GM19239 (cell line): ENCODE measurements at regions not wholly inside any gene's neighbourhood (a gene's known extent, or its start where the extent isn't known, plus 50 kb on each side); places are given as distances from the start of the nearest gene placed in this dataset.

Source experiments
- DNase-seq: peaks from one replicate; pipeline ENCODE4 v3.0.0; 2011; ENCODE audit warnings: low spot score; ENCODE audit not compliant: insufficient read length
- FAIRE-seq: peaks from 2 replicates; lab custom pipeline; 2011; peaks lifted over from hg19 to GRCh38; lab: Jason Lieb, UNC

DNA sequence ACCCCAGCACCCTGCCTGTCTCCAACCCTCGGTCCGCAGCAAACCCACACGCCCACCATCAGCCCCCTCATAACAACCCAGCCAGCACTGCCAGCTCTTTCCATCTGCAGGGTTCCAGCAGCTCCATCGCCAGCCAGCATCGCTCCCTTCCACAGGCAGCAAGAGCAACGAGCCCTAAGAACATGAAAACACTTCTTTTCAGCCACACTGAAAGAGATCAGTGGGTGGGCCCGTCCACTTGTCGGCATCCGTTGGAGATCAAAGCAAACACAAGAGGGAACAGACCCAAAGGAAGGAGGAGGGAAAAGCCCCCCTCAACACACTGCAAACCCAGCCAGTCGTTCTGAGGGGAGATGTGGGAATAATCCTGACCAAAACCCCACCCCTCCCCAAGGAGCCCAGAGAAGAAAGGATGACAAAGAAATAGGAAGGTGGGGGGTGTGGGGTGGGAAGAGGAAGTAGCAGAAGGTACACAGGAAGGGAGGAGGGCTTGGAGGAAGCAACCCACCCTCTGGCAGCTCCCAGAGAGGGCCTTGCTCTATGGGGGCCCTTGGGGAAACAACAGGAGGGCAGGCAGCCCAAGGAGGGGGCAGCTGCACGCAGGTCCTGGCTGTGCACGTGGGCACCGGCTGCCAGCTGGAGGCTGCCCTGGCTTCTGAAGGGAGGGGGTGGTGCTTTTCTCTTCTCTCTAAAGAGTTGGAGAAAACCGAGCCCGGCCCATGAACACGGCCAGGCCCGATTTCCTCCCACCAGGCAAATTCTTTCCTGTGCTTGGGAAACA is 473.6 kb upstream of the PROK2 start:
- no peak for DNase-seq
- no peak for FAIRE-seq

DNA sequence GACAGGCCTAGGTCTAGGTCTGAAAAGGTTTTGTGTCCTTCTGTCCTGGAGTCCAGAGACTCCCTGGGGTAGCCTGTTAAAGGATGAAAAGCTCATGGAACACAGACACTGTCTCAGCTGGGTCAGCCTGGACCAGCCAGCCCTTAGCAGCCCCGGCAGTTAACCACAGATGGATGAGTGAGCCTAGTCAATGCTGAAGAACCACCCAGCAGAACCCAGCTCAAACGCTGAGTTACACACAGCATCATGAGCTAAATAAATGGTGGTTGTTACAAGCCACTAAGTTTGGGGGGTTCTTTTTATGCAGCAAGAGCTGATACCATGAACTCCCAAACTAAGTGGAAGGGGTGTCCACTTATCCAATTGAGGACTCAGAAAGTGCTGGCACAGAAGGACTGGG is 472.8 kb upstream of the PROK2 start:
- FAIRE-seq (no peak), DNase-seq (no peak)

DNA sequence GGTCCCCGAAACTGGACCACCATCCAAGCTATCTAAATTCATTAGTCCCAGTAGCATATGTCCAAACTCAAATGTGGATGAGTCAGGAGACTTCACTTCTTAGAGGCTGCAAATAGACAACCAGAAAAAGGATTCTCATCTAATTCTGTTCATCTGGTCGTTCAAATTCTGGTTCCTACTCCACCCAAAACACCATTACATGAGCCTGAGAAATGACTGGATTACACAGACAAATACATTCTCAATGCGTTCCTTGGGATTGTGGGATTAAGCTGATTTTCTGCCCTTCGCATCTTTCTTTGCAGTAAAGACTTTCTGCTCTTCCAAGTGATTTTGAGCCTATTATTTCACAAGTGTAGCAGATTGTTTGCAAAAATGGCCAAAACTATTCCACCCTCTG is 472.3 kb upstream of the PROK2 start:
- no peak for DNase-seq
- no peak for FAIRE-seq

DNA sequence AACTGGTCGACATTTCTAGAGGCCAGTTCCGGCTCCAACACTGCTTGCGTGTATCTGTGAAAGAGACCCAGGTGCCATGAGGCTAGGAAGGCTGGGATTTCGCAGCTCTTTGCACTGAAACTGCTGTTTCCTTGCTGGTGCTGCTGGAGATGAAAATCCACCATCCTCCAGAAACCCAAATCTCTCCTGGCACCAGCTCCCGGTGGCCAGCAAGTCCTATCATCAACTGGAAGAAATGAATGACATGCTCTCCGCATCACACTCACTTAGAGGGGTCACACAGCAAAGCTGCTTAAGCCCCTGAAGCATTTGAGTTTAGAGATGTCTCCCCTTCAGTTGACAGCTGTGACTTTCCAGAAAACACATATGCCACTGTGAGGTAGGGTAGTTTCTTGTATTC is 471.8 kb upstream of the PROK2 start:
- FAIRE-seq (no peak), DNase-seq (no peak)

DNA sequence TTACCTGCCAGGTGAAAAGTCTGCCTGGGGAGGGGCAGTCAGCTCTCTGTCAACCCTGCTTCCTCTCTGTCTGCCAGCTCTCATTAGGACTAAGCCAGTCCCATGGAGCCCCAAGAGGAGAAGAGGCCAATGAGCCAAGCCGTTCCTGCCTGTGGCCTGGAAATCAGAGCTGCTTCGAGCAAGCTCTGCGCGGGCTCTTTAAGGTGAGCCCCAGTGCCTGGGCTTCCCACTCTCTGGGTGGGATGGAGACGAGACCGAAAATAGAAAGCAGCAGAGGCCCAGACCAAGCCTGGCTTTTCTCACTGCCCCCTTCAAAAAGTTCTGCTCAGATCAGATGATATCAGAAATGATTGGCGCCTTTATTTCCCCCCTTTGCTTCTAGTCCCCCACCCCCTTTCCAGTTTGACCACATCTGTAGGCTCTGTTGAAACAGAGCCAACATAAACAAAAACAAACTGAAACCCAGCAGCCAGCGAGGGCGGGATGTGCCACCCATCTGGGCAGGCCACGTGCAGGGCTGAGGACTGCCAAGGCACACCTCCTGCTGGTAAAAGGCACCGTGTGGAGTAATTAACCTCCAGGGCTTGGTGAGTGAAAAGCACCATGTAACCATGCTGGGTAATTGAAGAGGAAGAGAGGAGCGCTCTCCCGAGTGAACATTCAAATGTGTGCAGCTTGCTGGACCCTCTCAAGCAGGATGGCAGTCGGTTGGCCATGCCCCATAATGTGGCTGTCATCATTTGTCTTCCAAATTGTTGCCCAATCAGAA is 471.0 kb upstream of the PROK2 start:
- FAIRE-seq = no peak

DNA sequence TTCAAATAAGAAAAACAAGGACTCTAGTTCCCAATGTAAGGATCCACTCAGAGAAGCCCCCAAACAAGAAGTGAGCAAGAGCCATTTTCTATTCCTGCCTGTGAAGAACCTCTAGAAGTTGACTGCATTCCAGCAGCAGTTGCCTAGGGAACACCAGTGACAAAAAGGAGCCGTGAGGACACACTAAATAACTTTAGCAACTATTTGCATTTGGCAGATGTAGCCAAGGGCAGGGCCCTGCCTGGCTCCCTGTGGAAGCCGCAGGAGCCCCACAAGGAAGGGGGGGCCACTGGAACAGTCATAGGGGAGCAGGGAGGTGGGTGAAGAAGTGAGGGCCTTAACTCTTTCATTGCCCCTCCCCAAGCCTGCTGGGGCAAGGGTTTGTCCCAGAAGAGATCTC is 470.2 kb upstream of the PROK2 start:
- FAIRE-seq = no peak
- DNase-seq = no peak

More for the DNA sequence above, 471.0 kb upstream of the PROK2 start:
- no peak for DNase-seq

DNA sequence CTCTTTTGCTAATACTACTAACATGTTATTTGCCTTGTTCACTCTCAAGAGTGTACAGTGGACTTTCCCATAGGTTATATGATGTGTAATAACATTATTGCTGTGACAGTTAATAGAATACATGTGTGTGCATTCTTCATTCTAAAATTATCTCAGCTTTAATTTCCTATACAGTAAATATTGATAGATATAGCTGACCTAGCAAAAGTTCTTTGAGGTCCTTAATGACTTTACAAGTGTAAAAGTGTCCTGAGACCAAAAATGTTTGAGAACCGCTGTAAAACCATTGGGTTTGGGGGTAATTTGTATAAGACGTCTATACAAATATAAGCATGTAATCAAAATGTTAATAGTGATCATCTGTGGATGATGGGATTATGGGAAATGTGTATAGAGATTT is 469.5 kb upstream of the PROK2 start:
- DNase-seq = no peak
- no peak for FAIRE-seq

DNA sequence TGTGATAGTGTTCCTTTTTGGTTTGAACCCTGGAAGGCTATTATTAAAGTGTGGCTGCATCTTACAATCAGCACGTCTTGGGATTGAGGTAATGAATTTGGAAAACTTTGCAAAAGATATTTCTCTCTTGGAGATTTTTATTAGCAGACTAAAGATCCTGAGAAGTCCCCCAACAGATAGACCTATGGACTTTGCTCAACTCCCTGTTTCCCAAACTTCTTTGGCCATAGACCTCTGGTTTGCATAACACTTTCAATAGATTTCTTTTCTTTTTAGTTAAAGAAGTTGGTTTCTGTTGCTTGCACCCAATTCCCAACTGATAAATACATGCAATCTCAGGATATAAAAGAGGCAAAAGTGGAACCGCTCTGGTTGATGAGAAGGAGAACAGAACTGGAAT is 465.8 kb upstream of the PROK2 start:
- FAIRE-seq = no peak
- no peak for DNase-seq

DNA sequence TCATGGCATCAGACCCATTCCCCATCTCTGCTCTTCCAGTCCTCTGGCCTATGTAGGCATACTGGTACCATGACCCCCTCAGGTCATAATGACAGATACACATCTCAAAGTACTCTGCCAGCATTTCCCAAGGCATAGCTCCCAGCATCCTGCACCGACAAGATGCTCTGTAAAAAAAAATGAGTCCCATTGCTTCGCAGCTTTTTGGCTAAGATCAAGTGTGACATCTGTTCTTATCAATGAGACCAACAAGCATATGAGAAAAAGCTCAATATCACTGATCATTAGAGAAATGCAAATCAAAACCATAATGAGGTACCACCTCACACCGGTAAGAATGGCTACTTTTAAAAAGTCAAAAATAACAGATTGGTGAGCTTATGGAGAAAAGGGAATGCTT is 463.9 kb upstream of the PROK2 start:
- DNase-seq = no peak
- FAIRE-seq = no peak

DNA sequence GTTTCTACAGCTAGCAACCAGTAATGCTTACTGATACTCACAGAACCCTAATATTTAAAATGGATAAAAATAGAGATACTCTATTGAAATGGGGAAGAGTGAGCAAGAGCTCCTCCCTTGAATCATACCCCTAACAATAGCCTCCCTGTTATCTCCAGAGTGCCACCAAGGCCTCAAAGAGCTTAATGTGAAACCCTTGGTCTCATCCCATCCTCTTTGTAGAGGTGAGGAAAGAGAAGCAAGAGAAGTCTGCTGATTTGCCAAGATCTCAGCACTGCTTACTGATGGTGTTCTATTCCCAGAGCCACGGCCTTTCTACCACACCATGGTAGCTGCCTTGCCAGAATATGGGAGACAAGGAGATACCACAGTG is 463.4 kb upstream of the PROK2 start:
- FAIRE-seq (no peak), DNase-seq (no peak)

DNA sequence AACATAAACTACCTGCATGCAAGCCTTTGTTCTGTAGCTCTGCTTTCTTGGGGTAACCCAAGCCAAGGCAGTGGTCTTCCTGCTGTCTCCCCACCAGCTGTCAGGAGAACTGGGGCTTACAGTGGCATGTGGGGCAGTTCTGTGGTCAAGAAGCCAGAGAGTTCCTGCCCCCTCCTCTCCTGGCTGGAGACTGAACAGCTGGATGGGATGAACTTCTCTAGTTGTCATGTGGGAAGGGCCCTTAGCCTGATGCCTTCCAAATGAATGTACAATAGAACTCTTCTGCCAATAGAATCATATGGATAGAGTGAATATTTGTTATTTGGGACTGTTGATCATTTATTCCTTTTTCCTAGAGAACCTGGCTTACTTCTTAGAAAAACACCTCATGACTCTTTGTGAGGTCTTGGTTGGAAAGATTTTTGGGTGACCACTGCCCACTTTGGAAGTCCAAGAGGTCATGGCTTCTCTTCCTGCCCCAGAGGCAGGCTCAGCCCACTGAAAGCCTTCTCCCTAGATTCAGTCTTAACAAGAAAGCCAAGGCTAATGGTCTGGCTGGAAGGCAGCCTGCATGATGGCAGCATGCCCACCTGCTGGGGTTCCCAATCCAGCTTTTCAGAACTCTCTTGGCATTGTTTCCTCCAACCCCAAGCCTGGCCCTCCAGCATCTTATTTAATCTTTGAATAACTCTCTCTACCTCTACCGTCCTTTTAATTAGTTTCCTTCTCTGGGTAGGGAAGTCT is 462.9 kb upstream of the PROK2 start:
- DNase-seq = no peak
- no peak for FAIRE-seq

DNA sequence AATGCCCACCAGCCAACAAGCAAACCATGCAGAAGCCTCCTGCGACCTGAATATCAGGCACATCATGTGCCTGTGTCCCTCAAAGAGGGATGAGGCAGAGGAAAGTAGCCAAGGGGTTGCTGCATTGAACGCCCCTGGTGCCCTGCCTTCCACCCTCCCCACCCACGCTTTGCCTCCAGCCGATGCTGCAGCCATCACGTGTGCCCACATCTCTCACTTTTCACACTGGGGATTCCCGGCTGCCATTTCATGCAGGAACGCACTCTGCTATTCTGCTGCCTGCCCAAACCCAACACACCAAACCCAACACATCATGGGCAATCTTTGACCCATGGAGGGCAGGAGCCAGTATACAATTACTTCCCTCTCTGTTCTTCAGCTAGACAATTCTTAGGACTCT is 462.2 kb upstream of the PROK2 start:
- FAIRE-seq (no peak), DNase-seq (no peak)

DNA sequence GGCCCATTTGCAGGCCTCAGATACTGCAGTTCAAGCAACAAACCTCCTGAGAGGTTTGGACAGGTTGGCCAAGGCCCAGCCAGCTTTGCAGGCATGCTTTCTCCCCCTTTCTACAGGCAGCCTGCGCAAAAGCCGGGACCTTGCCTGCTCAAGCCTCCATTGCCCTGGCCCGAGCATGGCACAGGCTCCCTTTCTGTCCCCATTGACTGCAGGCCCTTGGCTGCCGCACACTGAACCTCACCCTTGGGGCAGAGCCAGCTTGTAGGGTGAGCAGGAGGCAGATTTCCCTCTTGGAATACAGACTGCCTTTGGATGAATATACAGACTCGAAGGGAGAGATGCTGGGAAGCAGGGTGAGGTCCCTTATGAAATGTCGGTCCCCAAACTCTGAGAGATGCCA is 461.7 kb upstream of the PROK2 start:
- no peak for FAIRE-seq
- DNase-seq = no peak

DNA sequence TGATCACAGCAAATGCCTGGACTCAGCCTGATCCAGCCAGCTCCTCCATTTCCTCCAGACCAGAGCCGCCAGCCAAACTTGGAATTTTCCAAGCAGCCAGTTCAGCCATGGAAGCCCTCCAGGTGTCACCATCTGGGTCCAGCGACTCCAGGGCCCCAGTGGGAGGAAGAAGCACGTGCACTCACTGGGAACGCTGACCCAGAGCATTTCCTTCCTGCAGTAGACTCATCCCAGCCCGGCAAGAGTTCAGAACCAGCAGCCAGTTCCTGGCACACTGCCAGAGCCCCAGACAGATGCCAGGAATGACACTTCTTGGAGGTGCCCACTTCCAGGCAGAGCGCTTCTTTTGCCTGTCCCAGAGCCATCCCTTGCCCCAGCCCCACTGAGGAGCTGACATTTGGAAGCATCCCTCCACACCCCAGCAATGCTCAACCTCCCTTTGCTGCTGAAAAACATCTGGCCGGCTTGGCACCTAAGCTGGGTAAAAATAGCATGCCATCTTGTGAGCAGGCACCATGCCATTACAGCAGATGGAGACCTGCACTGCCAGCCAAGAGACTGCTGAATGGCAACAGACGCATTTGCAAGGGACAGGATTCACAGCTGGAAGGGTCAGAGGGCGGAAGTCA is 460.3 kb upstream of the PROK2 start:
- no peak for FAIRE-seq
- DNase-seq = no peak

DNA sequence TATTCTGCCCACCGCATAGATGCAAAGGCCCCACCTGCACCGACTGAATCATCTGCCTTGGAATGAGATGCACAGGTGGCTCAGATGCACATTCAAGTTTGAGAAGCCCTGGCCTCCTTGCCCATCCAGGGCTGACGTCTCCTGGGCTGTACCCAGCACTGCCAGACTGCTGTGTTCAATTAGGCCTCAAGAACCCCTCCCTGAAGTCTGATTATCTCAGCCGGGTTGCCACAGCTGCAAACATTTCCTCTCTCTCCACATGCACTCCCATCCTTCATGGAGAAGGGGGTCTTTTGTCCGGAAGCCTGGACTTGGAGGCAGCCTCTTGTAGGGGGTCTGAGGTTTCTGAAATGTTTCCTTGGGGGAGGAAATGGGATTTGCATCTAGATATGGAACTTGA is 459.4 kb upstream of the PROK2 start:
- no peak for FAIRE-seq
- DNase-seq = no peak

DNA sequence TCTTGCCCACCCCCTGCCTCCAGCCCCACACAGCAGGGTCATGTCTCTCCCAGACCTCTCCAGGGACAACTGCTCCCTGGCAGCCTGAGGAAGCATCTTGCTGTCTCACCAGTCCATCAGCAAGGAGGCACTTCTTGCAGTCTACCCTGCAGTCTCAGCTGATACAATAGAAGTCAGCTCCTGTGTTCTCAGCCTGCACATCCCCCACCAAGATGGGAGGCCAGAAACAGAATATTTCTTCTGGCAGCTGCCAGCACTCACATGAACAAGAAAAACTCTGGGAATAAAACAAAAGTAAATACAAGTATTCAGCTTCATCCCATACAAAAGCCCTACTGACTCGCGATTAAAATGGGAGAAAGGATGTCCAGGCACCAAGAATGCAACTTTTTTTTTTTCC is 457.4 kb upstream of the PROK2 start:
- FAIRE-seq (no peak), DNase-seq (no peak)

DNA sequence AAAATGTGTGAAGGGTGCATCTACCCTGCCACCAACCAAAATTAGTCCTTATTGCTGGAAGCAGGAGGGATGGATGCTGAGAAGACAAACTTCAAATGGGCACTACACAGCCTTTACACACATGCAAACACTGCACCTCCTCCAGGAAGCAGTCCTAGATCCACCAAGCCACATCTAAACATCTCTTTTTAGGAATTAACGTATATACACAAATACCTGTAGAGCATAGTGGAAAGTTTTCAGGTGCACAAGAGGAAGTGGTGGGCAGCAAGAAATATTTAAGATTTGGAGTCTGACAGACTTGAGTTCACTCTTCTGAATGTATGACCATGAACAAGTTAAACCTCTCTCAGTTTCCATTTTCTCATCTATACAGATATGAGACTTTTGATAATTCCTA is 456.6 kb upstream of the PROK2 start:
- FAIRE-seq = no peak
- DNase-seq = no peak

DNA sequence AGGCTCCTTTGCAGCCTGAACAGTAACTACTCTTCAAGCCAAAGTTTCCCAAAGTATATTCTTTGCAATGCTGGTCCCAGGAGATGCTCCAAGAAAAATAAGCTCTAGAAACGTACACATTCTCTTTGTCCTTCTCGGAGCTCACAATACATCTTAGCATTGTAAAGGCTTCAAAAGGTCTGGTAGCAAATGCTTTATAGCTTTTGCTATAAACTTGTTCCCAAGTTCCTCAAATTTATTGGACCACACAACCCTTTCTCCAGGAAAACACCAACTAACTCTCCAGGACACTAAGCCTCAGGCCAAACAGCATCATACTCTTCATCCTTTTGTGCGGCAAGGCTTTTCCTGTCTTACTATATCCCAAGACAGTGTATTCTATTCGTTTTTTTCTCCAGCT is 455.6 kb upstream of the PROK2 start:
- FAIRE-seq (no peak), DNase-seq (no peak)

DNA sequence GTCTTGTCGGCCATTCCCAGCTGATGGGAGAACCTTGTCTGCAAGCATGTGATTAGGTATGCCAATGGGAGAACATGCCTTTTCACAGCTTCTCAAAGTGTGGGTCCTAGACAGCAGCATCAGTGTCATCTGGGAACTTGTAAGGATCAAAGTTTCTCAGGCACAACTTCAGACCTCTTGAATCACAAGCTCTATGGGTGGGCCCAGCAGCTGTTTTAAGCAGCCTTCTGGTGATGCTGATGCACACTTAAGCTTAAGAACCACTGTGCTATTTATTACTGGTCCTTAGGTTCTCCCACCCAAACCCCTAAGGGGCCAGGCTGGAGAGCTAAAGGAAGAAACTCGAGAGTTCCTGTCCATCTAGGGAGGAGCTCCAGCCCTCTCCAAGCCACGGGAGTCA is 453.9 kb upstream of the PROK2 start:
- FAIRE-seq (no peak), DNase-seq (no peak)

DNA sequence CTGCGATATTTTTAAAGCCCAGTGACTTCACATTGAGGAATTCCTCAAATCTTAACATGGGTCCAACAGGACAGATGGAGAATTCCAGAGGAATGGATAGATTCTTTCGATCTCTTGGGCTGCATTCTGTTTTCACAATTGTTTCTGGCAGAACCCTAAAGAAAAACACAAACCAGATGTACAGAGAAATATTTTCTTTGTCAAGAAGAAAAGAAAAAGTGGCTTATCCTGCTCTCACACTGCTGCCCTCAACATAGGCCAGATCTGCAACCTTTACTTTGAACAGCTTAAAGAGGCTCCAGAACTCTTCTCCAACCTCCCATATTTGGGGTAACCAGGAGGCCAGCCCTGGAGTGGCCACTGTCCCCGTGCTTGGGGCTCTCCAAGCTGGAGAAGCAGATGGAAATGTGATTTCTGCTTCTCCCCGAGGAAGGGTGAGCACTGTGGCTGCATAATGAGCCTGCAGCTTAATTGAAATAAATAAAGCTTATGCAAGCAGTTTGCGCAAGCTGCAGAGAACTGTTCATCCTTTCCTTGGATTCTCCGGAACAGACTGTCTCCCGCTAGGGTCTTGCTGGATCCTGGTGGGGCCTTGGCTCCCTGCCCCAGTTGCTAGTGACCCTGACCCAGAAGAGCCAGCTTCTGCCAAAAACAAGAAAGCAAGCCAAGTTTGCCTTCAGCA is 453.2 kb upstream of the PROK2 start:
- FAIRE-seq (no peak), DNase-seq (no peak)
